Spleen (tissue), 7 donors: ENCODE measurements at regions not wholly inside any gene's neighbourhood (a gene's known extent, or its start where the extent isn't known, plus 50 kb on each side); places are given as distances from the start of the nearest gene placed in this dataset.

Experiments used
- POLR2A ChIP-seq, 3 donors: fragments of 450-650 bp; IDR thresholded peaks; one replicate each; pipeline ENCODE4 v1.5.1; 2017; ENCODE audit warnings: antibody characterized with exemption in 3 of 3, mild to moderate bottlenecking in 1 of 3
- POLR2AphosphoS5 ChIP-seq, 3 donors: sonication (generic); formaldehyde crosslinking; IDR thresholded peaks; one replicate each; pipeline ENCODE4 v1.5.1; 2017; ENCODE audit warnings: antibody characterized with exemption in 3 of 3
- TF ChIP-seq, protein P1 (sequence below), 11 experiments: fragments of 200-600 bp in 7 of 11; fragments of 450-650 bp in 4 of 11; sonication (generic) in 4 of 11; IDR thresholded peaks in 8 of 11; conservative IDR thresholded peaks in 3 of 11; 1 replicate in 7 of 11; 2 replicates in 4 of 11; pipeline versions ENCODE4 v1.4.0 to v1.8.0; 2016 to 2021; ENCODE audit warnings: antibody characterized with exemption in 11 of 11, inconsistent platforms in 4 of 11, mild to moderate bottlenecking in 1 of 11
- donor health status: DM: no; HTN: no; CAD: no; lungs with moderate emphysema.
- donor health status: DM: no; HTN: no; CAD: no.
- donor health status: DM: no; HTN: no; CAD: no.

DNA sequence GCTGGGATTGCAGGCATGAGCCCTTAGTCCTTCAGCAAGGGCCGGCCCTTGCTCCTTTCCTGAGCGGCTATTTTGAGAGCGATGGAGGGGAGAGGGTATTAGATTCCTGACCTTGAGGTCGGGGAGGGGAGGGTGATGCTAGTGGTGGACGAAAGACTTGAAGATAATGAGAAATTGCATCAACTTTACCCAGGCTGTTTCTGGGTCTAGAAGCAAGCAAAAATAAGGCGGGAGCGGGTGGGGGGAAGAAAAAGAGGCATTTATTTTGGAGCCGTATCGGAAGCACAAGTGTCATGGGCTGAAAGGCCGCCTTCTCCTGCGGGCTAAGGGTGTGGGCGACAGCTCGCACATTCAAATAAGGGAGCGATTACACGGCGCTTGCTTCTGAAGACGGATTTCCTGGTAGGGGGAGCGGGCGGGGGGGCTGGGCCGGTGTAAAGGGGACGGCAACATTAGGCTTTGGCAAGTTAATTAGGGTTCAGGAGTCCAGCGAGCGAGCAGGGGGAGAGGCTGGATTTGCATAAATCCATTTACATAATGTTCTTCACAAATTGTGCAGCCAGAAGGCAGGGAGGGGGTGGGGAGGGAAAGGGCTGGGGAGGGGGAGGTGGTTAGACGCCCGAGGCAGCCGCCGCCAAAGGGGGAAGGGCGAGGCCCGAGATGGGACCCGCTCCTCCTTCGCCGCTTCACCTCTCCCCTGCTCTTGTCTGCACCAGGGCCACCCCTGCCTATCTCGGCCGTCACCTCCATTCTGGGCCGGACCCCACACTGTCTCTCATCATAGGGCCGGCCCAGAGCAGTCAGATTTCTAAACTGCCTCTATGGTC lies 245.9 kb downstream of the MIAT start:
- TF ChIP-seq, protein P1, sequence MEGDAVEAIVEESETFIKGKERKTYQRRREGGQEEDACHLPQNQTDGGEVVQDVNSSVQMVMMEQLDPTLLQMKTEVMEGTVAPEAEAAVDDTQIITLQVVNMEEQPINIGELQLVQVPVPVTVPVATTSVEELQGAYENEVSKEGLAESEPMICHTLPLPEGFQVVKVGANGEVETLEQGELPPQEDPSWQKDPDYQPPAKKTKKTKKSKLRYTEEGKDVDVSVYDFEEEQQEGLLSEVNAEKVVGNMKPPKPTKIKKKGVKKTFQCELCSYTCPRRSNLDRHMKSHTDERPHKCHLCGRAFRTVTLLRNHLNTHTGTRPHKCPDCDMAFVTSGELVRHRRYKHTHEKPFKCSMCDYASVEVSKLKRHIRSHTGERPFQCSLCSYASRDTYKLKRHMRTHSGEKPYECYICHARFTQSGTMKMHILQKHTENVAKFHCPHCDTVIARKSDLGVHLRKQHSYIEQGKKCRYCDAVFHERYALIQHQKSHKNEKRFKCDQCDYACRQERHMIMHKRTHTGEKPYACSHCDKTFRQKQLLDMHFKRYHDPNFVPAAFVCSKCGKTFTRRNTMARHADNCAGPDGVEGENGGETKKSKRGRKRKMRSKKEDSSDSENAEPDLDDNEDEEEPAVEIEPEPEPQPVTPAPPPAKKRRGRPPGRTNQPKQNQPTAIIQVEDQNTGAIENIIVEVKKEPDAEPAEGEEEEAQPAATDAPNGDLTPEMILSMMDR (IDR thresholded peaks at IDR 0.05 in 8 of 11, conservative IDR thresholded peaks at IDR 0.05 in 3 of 11): no peak
- TF ChIP-seq POLR2A (IDR thresholded peaks at IDR 0.05): no peak
- no peak for TF ChIP-seq POLR2AphosphoS5 (IDR thresholded peaks at IDR 0.05)
